HG02759 (cell line): ENCODE measurements at regions not wholly inside any gene's neighbourhood (a gene's known extent, or its start where the extent isn't known, plus 50 kb on each side); places are given as distances from the start of the nearest gene placed in this dataset.
"Not testable (repeated sequence)": the region's sequence is repeated elsewhere in the genome, so short reads cannot be mapped to it uniquely, and the experiment has no call there.

Experiments
- ATAC-seq: cut with Tn5 transposase; IDR thresholded peaks from one replicate; pipeline ENCODE4 v1.9.1; 2021; ENCODE audit warnings: mild to moderate bottlenecking, moderate library complexity; ENCODE audit not compliant: unreplicated experiment

- ATAC-seq = no peak
Measured at GRCh38 chr5:17398866-17399835, 98.9 kb upstream of the TAF11L2 start.

GRCh38 chr5:17399931-17400330 lies 98.1 kb upstream of the TAF11L2 start:
- no peak for ATAC-seq

GRCh38 chr5:17400724-17401469 lies 97.1 kb upstream of the TAF11L2 start:
- no peak for ATAC-seq

DNA sequence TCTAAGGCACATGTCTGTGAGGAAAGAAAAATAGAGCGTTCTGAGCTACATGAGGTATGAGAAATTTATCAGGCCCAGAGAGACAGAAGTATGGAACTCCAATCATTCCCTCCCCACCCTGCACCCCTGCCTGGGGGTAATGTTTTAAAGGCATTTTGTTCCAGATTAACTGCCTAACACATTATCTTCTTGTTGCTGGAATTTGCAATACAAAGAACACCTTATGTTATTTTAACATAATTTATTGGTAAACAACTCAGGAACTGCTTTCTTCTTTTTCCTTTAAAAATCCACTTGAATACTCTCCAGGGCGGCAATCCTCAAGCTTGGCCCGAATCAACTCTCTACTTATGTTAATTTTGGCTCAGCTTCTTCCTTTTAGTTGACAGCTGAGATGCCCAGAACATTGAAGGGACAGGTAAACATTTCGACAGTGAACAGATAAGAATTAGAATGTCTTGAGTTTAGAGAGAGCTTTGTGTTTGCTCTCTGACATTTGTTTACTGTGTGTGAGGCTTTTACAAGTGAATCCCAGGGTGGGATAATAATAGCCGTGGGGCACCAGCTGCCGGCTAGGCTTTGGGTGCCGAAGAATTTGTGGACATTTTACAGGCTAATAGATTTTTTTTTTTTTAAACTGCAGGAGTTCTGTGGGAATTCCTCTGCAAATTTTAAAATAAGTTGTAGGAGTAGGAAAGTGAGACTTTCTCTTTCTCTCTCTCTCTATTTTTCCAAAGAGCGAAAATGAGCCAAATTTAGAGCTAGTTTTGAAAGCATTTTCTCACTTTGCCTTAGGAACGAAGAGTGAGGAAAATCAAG lies 96.4 kb upstream of the TAF11L2 start:
- ATAC-seq = no peak

DNA sequence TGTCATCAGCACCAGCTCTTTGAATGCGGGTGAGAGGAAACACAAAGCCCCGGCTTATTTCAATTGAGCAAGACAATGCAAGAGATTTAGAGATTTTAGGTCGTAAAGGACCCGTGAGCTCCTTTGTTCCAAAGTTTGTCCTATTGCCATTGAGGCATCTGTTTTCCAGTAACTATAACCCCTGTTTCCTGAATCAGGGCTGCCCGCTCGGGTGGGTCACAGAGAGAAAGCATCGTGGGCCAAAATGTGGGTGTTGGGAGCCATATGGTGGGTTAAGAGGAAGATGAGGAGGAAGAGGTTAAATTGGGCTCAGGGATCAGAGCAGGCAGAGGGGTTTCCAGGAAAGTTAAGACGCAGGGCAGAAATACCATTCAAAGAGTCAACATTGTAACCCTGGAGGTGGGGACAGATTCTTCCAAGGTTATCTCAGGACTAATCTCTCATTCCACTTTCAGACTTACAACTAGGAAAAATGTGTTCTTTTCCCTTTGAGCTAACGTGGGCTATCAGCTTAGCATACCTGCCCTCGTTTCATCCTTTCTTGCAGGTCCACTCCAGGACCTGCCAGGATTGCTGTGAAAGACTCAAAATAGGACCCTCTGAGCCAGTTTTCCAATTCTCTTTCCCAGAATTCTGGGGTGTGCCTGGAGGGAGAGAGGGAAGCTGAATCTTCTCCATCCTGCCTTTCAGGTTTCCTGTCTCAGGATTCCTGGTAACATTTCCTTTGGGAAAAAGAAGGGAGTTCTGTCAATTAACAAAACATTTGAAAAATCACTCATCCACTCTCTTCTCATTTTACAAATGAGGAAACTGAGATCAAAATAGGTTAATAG lies 95.5 kb upstream of the TAF11L2 start:
- ATAC-seq = no peak

DNA sequence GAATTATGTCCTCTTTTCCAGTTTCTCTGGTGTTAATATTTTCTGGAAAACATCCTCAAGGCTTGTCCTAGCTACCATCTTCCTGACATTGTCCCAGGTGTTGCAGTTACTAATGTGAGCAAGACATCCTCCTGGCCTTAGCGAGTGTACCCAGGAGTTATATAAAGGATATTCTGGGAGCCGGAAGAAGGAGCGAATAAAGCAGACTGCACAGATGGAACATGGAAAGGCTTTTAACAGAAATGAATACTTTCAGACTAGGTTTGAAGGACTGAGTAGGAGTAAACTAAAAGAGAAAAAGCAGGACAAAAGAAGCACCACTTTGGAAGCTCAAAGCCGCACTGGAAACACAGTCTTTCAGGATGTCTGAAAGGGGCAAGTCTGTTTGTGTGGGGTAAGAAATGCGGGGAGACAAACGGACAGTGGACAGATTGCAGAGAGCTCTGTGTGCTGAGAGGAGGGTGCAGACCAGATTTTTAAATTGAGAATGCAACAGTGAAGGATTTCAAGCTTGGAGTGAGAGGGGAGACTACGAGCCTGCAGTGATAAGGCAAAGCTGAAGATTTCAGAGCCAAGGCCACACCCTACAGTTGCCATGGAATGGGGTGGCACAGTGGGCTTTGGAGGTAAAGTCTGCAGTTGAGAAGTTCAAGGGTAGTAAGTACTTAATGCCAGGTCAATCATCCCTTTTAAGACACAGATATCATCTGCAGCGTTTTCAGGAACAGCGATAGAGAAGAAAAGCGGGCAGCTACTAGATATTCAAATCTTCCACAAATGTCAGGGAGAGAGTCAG lies 94.1 kb upstream of the TAF11L2 start:
- no peak for ATAC-seq

DNA sequence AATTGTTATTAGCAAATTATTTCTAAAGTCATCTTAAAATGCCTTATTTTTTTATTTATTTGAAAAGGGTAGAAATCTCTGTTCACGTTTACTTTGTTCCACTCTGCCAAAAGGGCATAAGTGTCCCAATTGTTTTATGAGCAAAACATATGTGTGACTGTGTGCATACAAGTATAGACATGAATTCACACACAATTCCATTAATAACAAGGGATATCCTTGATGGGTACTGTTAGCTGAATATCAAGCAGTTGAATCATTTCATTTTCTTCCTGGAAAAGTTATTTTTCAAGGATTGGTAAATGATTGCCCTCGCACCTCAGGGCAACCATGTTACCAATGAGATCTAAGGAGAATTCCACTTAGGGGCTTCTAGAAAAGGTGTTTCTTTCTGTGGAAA lies 92.1 kb upstream of the TAF11L2 start:
- ATAC-seq = no peak

- no peak for ATAC-seq
Measured at GRCh38 chr5:17406423-17406838, 91.6 kb upstream of the TAF11L2 start.

DNA sequence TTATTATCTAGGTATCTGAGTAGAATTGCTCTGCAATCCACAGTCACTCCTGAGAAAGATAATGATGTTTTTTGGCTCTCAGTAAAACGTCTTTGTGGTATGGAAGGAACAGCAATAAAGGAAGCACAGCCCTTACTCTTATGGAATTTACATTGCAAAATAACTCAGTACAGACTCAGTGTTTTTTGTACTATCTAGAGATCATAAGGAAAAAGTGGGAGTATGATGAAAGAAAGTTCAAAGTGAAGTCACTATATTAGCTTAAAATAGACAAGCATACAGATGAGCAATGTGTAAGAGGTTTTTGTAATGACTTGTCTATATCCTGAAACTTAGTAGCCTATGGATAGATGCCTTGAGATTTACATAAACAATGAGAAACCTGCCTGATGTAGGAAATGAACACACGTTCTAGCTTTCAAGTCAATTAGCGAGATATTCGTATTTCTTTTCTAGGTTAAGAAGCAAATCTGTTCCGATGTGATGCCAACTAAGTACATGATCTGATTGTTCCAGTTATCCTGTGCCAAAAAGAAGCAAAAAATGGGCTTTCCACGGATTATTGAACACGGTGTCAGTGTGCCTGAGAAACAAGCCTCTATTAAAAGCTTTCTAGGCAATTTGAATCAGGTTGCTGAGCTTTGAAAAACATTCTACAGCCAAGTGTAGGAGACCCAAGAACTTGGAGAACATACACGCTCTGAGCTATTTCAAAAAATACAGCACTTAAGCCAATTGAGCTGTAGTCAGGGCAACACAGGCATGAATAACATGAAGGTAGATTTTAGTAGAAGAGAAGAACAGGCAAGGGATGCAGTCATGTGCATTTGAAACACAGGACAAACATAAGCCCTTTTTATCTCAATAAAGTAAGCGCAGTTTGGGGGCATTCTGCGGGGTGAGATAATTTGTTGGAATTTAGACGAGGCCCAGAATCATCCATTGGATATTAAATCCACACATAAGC lies 86.3 kb upstream of the TAF11L2 start:
- ATAC-seq = no peak

GRCh38 chr5:17412760-17413671 lies 85.0 kb upstream of the TAF11L2 start:
- ATAC-seq = peak; percentile 69

DNA sequence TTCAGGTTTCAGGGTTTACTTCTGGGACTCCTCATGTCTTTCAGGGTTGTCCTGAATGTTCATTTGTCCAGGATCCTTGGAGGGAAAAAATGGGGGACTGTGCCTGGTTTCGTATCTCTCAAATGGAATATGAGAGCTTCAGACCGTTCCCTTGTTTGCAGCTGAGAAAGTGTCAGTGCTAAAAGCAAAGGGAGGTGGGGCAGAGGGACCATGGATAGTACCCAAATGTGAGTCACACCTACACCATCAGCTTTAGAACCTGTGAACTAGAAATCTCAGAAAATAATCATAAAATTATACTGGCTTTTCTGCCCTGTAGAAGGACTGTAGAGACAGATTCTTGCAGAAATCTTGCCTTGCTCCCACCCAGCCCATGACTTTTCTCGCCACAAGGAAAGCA lies 84.3 kb upstream of the TAF11L2 start:
- no peak for ATAC-seq

DNA sequence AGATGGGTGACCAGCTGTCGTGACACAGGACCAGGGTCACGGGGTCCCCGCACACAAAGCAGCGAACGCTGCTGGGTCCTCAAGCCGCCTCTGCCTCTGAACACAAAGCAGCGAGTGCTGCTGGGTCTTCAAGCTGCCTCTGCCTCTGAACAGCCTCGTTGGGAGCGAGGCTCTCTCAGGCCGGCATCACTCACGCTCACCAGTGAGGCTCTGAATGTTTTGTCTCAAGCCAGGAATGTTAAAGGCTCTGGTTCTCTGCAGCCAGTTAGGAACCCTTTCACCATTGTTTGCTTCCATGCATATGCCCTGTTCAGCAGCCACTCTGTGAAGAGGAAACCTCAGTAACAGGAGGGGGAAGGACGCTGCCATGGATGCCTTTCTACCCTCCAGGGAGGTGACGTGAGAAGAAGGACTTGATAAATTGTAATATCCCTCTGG lies 82.7 kb upstream of the TAF11L2 start:
- no peak for ATAC-seq

DNA sequence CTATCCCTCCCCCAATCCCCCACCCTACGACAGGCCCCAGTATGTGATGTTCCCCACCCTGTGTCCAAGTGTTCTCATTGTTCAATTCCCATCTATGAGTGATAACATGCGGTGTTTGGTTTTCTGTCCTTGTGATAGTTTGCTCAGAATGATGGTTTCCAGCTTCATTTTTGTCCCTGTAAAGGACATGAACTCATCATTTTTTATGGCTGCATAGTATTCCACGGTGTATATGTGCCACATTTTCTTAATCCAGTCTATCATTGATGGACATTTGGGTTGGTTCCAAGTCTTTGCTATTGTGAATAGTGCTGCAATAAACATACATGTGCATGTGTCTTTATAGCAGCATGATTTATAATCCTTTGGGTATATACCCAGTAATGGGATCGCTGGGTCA lies 81.7 kb upstream of the TAF11L2 start:
- not testable (repeated sequence) for ATAC-seq

GRCh38 chr5:17424674-17425073 lies 73.4 kb upstream of the TAF11L2 start:
- ATAC-seq = no peak

DNA sequence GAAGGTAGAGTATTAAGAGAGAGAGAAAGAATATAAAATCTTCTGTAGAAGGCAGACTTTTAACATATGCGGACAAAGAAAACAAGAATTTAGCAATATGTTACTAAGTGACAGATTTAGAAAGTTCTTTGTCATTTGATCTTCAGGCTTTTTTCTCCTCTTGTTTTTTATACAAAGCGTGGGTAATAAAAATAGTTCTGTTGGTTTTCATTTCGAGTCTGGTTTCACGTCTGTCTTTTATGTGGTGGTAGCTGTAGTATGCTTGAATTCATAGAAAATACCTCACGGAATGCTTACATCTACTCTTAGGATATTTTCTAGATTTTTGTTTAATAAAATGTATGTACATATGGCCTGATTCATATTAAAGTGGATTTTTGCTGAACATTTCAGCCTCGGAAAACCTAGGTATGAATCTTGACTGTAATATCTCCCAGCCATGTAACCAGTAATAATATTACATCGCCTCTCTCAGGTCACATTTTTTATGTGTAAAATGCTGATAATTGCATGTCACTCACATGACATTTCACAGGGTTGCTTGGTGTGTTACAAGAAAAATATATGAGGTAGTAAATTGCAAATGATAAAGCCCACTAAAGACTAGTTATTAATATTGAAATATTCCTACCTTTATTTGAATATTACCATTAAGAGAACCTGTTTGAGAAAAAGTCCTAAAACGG lies 72.5 kb upstream of the TAF11L2 start:
- no peak for ATAC-seq

- ATAC-seq = no peak
Measured at GRCh38 chr5:17426104-17426749, 71.8 kb upstream of the TAF11L2 start.
